Ectodermal cell (in vitro differentiated cells): ENCODE measurements at regions not wholly inside any gene's neighbourhood (a gene's known extent, or its start where the extent isn't known, plus 50 kb on each side); places are given as distances from the start of the nearest gene placed in this dataset.

ENCODE experiments used
- H3K27ac ChIP-seq: 2 replicates; pipeline ENCODE4 v1.7.0; 2013; ENCODE audit warnings: mild to moderate bottlenecking, low read depth, low read length; ENCODE audit not compliant: insufficient read depth, poor library complexity, severe bottlenecking
- H3K27me3 ChIP-seq: 2 replicates; pipeline ENCODE4 v1.7.0; 2013; ENCODE audit warnings: mild to moderate bottlenecking, low read length; ENCODE audit not compliant: insufficient read depth, control insufficient read depth, poor library complexity, severe bottlenecking
- H3K36me3 ChIP-seq: one replicate; pipeline ENCODE4 v1.7.0; 2013; ENCODE audit warnings: low read length; ENCODE audit not compliant: control insufficient read depth, insufficient read depth
- H3K4me1 ChIP-seq: one replicate; pipeline ENCODE4 v1.7.0; 2013; ENCODE audit warnings: low read length; ENCODE audit not compliant: control insufficient read depth, insufficient read depth
- H3K4me3 ChIP-seq: 2 replicates; pipeline ENCODE4 v1.7.0; 2013; ENCODE audit warnings: low read depth, low read length, control low read depth; ENCODE audit not compliant: insufficient read depth
- H3K9me3 ChIP-seq: 2 replicates; pipeline ENCODE4 v1.7.0; 2013; ENCODE audit warnings: mild to moderate bottlenecking, low read length, moderate library complexity; ENCODE audit not compliant: control insufficient read depth
- WGBS, 2 experiments: methylation state at CpG; one replicate each; pipeline ENCODE4 v1.1.7; 2013; ENCODE audit warnings: missing lambda C conversion rate in 2 of 2; 5-methylcytosine and 5-hydroxymethylcytosine counted together

GRCh38 chr21:24969068-24969467 lies 638.2 kb downstream of the MRPL39 start:
- H3K27me3 ChIP-seq = no peaks in the 10 kb centered on the region
- no peaks in the 10 kb centered on the region for H3K36me3 ChIP-seq
- no peak overlapping the region for H3K27ac ChIP-seq
- 86 to 97% methylated on average over 1 of the region's 1 CpG for WGBS, 2 experiments
- no peaks in the 10 kb centered on the region for H3K4me1 ChIP-seq
- H3K9me3 ChIP-seq = no peaks in the 10 kb centered on the region
- no peak overlapping the region for H3K4me3 ChIP-seq

- Histone ChIP-seq H3K4me1 (no peaks in the 10 kb centered on the region), H3K27me3 (no peaks in the 10 kb centered on the region), H3K9me3 (no peaks in the 10 kb centered on the region), H3K36me3 (no peaks in the 10 kb centered on the region), H3K4me3 (no peak overlapping the region), H3K27ac (no peak overlapping the region)
- 78% methylated on average over 6 of the region's 6 CpGs for WGBS, 2 experiments
These were observed 651.9 kb downstream of the MRPL39 start for GRCh38 chr21:24955275-24955961.

GRCh38 chr21:24948186-24948585 lies 659.1 kb downstream of the MRPL39 start:
- Histone ChIP-seq H3K4me1 (no peaks in the 10 kb centered on the region), H3K36me3 (no peaks in the 10 kb centered on the region), H3K27me3 (no peaks in the 10 kb centered on the region), H3K4me3 (no peak overlapping the region), H3K9me3 (no peaks in the 10 kb centered on the region), H3K27ac (no peak overlapping the region)
- 87 to 90% methylated on average over 3 of the region's 4 CpGs for WGBS, 2 experiments

- no peak overlapping the region for H3K4me3 ChIP-seq
- no peaks in the 10 kb centered on the region for H3K9me3 ChIP-seq
- H3K27me3 ChIP-seq = no peaks in the 10 kb centered on the region
- no peaks in the 10 kb centered on the region for H3K4me1 ChIP-seq
- no peaks in the 10 kb centered on the region for H3K36me3 ChIP-seq
- H3K27ac ChIP-seq = no peak overlapping the region
These were observed 661.4 kb downstream of the MRPL39 start for GRCh38 chr21:24945910-24946309.

- no peaks in the 10 kb centered on the region for H3K36me3 ChIP-seq
- no peaks in the 10 kb centered on the region for H3K27me3 ChIP-seq
- WGBS, 2 experiments = 48 to 63% methylated on average over 4 of the region's 4 CpGs
- H3K9me3 ChIP-seq = no peaks in the 10 kb centered on the region
- no peak overlapping the region for H3K27ac ChIP-seq
- H3K4me1 ChIP-seq = no peaks in the 10 kb centered on the region
- no peak overlapping the region for H3K4me3 ChIP-seq
These were observed 665.7 kb downstream of the MRPL39 start for GRCh38 chr21:24941316-24942185.

GRCh38 chr21:24939291-24939690 lies 668.0 kb downstream of the MRPL39 start:
- Histone ChIP-seq H3K9me3 (no peaks in the 10 kb centered on the region), H3K27ac (no peak overlapping the region), H3K27me3 (no peaks in the 10 kb centered on the region), H3K4me1 (no peaks in the 10 kb centered on the region), H3K4me3 (no peak overlapping the region), H3K36me3 (no peaks in the 10 kb centered on the region)
- 92 to 96% methylated on average over 1 of the region's 1 CpG for WGBS, 2 experiments

GRCh38 chr21:24938573-24938972 lies 668.7 kb downstream of the MRPL39 start:
- Histone ChIP-seq H3K36me3 (no peaks in the 10 kb centered on the region), H3K27me3 (no peaks in the 10 kb centered on the region), H3K9me3 (no peaks in the 10 kb centered on the region), H3K27ac (no peak overlapping the region), H3K4me1 (no peaks in the 10 kb centered on the region), H3K4me3 (no peak overlapping the region)
- 96% methylated on average over 5 of the region's 5 CpGs for WGBS, 2 experiments

GRCh38 chr21:24935991-24936390 lies 671.3 kb downstream of the MRPL39 start:
- Histone ChIP-seq H3K27me3 (no peaks in the 10 kb centered on the region), H3K4me3 (no peak overlapping the region), H3K27ac (no peak overlapping the region), H3K36me3 (no peaks in the 10 kb centered on the region), H3K4me1 (no peaks in the 10 kb centered on the region), H3K9me3 (no peaks in the 10 kb centered on the region)
- 90% methylated on average over 2 of the region's 2 CpGs; no CpG with 5 or more reads in 1 of the 2 experiments for WGBS, 2 experiments

- WGBS, 2 experiments = 90 to 100% methylated on average over 1 of the region's 1 CpG
- Histone ChIP-seq H3K27ac (no peak overlapping the region), H3K9me3 (no peaks in the 10 kb centered on the region), H3K4me1 (no peaks in the 10 kb centered on the region), H3K36me3 (no peaks in the 10 kb centered on the region), H3K27me3 (no peaks in the 10 kb centered on the region), H3K4me3 (no peak overlapping the region)
These were observed 696.7 kb downstream of the MRPL39 start for GRCh38 chr21:24910591-24910990.

GRCh38 chr21:24903994-24904635 lies 703.2 kb downstream of the MRPL39 start:
- H3K4me1 ChIP-seq = no peaks in the 10 kb centered on the region
- no peaks in the 10 kb centered on the region for H3K27me3 ChIP-seq
- no peak overlapping the region for H3K4me3 ChIP-seq
- no peak overlapping the region for H3K27ac ChIP-seq
- no peaks in the 10 kb centered on the region for H3K36me3 ChIP-seq
- WGBS, 2 experiments = no CpG with 5 or more reads among the region's 1 CpG
- H3K9me3 ChIP-seq = no peaks in the 10 kb centered on the region
